MM.1S (cell line): ENCODE measurements at regions not wholly inside any gene's neighbourhood (a gene's known extent, or its start where the extent isn't known, plus 50 kb on each side); places are given as distances from the start of the nearest gene placed in this dataset.

Source experiments
- DNase-seq: peaks from one replicate; pipeline ENCODE4 v3.0.0-alpha.2; 2015
- H2AFZ ChIP-seq: fragments of 300-600 bp; sonication (generic); 2 replicates; pipeline ENCODE4 v1.6.0; 2016; ENCODE audit warnings: antibody characterized with exemption, low read length
- H3F3A ChIP-seq: fragments of 300-600 bp; sonication (generic); 2 replicates; pipeline ENCODE4 v1.6.1; 2016; ENCODE audit warnings: mild to moderate bottlenecking, antibody characterized with exemption, low read length, moderate library complexity, mixed read lengths; ENCODE audit not compliant: insufficient read depth
- H3K27ac ChIP-seq: fragments of 300-600 bp; sonication (generic); 2 replicates; pipeline ENCODE4 v1.5.1; 2016; ENCODE audit warnings: mild to moderate bottlenecking, low read length
- H3K27me3 ChIP-seq: fragments of 300-600 bp; sonication (generic); replicated peaks from 2 replicates; pipeline ENCODE4 v1.6.0; 2016; ENCODE audit warnings: low read length; ENCODE audit not compliant: insufficient read depth
- H3K36me3 ChIP-seq: fragments of 300-600 bp; sonication (generic); replicated peaks from 2 replicates; pipeline ENCODE4 v1.6.1; 2016; ENCODE audit warnings: mild to moderate bottlenecking, low read length, mixed read lengths; ENCODE audit not compliant: insufficient read depth
- H3K4me1 ChIP-seq: fragments of 300-600 bp; sonication (generic); 2 replicates; pipeline ENCODE4 v1.6.1; 2016; ENCODE audit warnings: low read length, mixed read lengths
- H3K4me2 ChIP-seq: fragments of 300-600 bp; sonication (generic); 2 replicates; pipeline ENCODE4 v1.6.0; 2016; ENCODE audit warnings: low read depth, low read length
- H3K4me3 ChIP-seq: fragments of 300-600 bp; sonication (generic); 2 replicates; pipeline ENCODE4 v1.5.1; 2016; ENCODE audit warnings: low read length, mixed read lengths
- H3K79me2 ChIP-seq: fragments of 300-600 bp; sonication (generic); 2 replicates; pipeline ENCODE4 v1.6.1; 2016; ENCODE audit warnings: mixed run types, low read length, mixed read lengths
- H3K9ac ChIP-seq: fragments of 300-600 bp; sonication (generic); 2 replicates; pipeline ENCODE4 v1.6.1; 2016; ENCODE audit warnings: low read length, mixed read lengths
- H3K9me2 ChIP-seq: fragments of 300-600 bp; sonication (generic); replicated peaks from 2 replicates; pipeline ENCODE4 v1.6.1; 2016; ENCODE audit warnings: mild to moderate bottlenecking, low read length, mixed read lengths; ENCODE audit not compliant: insufficient read depth
- H3K9me3 ChIP-seq: fragments of 300-600 bp; sonication (generic); replicated peaks from 2 replicates; pipeline ENCODE4 v1.6.1; 2016; ENCODE audit warnings: mild to moderate bottlenecking, low read length, mixed read lengths; ENCODE audit not compliant: insufficient read depth
- H4K20me1 ChIP-seq: fragments of 300-600 bp; sonication (generic); 2 replicates; pipeline ENCODE4 v1.6.1; 2016; ENCODE audit warnings: mild to moderate bottlenecking, low read length, moderate library complexity, mixed read lengths; ENCODE audit not compliant: insufficient read depth
- CTCF ChIP-seq: fragments of 300-600 bp; sonication (generic); IDR thresholded peaks from 2 replicates; pipeline ENCODE4 v1.5.1; 2016; ENCODE audit warnings: antibody characterized with exemption, low read length, mixed read lengths
- EZH2 ChIP-seq: fragments of 300-600 bp; sonication (generic); optimal IDR thresholded peaks from 2 replicates; pipeline ENCODE3; 2017; ENCODE audit warnings: low read depth, mild to moderate bottlenecking, antibody characterized with exemption, low read length, mixed read lengths
- EZH2phosphoT487 ChIP-seq: fragments of 300-600 bp; sonication (generic); IDR thresholded peaks from 2 replicates; pipeline ENCODE4 v1.6.1; 2018; ENCODE audit warnings: antibody characterized with exemption, low read length

GRCh38 chr10:107657851-107658250 lies 493.3 kb upstream of the SORCS1 start:
- no peak for TF ChIP-seq EZH2phosphoT487
- TF ChIP-seq EZH2 = no peak
- no peak for TF ChIP-seq CTCF
- Histone ChIP-seq H3K4me2 (no peak overlapping the region), H3K36me3 (no peaks in the 10 kb centered on the region), H3K9me2 (no peaks in the 10 kb centered on the region), H4K20me1 (no peaks in the 10 kb centered on the region), H3K27me3 (no peaks in the 10 kb centered on the region), H3F3A (no peaks in the 10 kb centered on the region), H3K9me3 (no peaks in the 10 kb centered on the region), H3K4me3 (no peak overlapping the region), H3K9ac (no peak overlapping the region), H3K4me1 (no peaks in the 10 kb centered on the region), H3K27ac (no peak overlapping the region), H2AFZ (no peak overlapping the region), H3K79me2 (no peaks in the 10 kb centered on the region)
- no peak for DNase-seq

- Histone ChIP-seq H3K79me2 (no peaks in the 10 kb centered on the region), H3K27ac (no peak overlapping the region), H3K27me3 (no peaks in the 10 kb centered on the region), H3K36me3 (no peaks in the 10 kb centered on the region), H3K9ac (no peak overlapping the region), H3K9me3 (no peaks in the 10 kb centered on the region), H3K4me2 (no peak overlapping the region), H3F3A (no peaks in the 10 kb centered on the region), H4K20me1 (no peaks in the 10 kb centered on the region), H2AFZ (no peak overlapping the region), H3K4me3 (no peak overlapping the region), H3K4me1 (no peaks in the 10 kb centered on the region), H3K9me2 (no peaks in the 10 kb centered on the region)
- DNase-seq = no peak
- TF ChIP-seq CTCF (no peak), EZH2 (no peak), EZH2phosphoT487 (no peak)
Measured at GRCh38 chr10:107656932-107657331, 492.4 kb upstream of the SORCS1 start.

- DNase-seq = peak; percentile 37
- no peaks in the 10 kb centered on the region for H3K4me1 ChIP-seq
- H3K27ac ChIP-seq = no peak overlapping the region
- H3K27me3 ChIP-seq = no peaks in the 10 kb centered on the region
- no peaks in the 10 kb centered on the region for H3K36me3 ChIP-seq
- no peak for TF ChIP-seq EZH2
- TF ChIP-seq EZH2phosphoT487 = no peak
- TF ChIP-seq CTCF = no peak
- no peaks in the 10 kb centered on the region for H3F3A ChIP-seq
- H3K79me2 ChIP-seq = no peaks in the 10 kb centered on the region
- no peaks in the 10 kb centered on the region for H4K20me1 ChIP-seq
- H3K4me2 ChIP-seq = no peak overlapping the region
- no peaks in the 10 kb centered on the region for H3K9me2 ChIP-seq
- no peak overlapping the region for H2AFZ ChIP-seq
- no peak overlapping the region for H3K9ac ChIP-seq
- H3K4me3 ChIP-seq = no peak overlapping the region
- H3K9me3 ChIP-seq = no peaks in the 10 kb centered on the region
Measured at GRCh38 chr10:107653832-107654287, 489.4 kb upstream of the SORCS1 start.
